GM19455 (cell line): ENCODE measurements at regions not wholly inside any gene's neighbourhood (a gene's known extent, or its start where the extent isn't known, plus 50 kb on each side); places are given as distances from the start of the nearest gene placed in this dataset.
"Not testable (repeated sequence)": the region's sequence is repeated elsewhere in the genome, so short reads cannot be mapped to it uniquely, and the experiment has no call there.

ENCODE experiments used
- ATAC-seq: cut with Tn5 transposase; IDR thresholded peaks from one replicate; pipeline ENCODE4 v1.9.1; 2021; ENCODE audit not compliant: unreplicated experiment

DNA sequence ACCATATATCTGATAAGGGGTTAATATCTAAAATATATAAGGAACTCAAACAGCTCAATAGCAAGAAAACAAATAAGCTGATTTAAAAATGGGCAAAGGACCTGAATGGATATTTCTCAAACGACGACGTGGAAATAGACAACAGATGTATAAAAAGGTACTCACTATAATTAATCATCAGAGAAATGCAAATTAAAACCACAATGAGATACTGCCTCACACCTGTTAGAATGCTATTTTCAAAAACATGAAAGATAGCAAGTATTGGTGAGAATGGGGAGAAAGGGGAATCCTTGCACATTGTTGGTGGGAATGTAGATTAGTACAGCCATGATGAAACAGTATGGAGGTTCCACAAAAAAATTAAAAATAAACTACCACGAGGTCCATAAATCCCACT is 163.2 kb downstream of the DKK1 start:
- ATAC-seq: no peak

DNA sequence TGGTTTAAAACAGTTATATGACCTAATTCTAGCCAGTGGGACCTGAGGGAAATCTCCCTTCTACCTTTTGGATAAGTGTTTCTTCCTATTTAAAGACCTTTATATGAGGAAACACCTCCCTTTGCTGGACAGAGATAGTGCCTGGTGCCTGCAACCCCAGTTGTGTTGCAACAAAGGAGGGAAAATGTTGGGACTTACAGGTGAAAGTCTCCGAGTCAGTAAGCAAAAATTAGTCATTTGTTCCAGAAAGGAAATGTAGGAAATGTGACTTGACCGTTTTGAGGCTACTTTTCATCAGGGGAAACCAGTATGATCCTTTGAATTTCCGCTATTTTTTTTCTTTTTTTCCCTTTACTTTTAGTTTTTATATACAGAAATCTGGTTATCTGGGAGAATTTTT is 165.5 kb downstream of the DKK1 start:
- no peak for ATAC-seq

DNA sequence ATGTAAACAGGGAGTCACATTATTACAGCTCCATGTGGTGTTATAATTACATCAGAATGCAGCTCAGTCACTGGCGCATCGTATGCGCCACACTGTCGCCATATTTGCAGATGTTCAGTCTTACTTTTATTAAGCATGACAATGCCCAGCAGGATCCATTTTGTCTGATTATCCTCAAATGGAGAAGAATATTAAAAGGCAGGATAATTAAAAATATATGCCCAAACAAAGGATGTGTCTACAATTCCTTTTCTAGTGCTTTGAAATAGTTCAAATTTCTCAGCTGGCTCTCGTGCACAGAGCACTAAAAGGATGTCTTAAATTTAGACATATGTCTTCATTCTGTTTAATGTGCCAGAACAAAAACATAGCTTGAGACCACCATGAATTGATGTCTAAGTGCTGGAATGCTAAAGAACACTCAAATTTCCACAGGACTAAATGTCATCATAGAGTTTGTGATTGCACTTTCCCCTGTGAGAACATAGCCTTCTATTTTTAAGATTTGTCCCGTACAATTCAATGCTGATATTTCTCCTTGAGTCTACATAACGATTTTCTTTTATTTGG is 168.0 kb downstream of the DKK1 start:
- no peak for ATAC-seq

DNA sequence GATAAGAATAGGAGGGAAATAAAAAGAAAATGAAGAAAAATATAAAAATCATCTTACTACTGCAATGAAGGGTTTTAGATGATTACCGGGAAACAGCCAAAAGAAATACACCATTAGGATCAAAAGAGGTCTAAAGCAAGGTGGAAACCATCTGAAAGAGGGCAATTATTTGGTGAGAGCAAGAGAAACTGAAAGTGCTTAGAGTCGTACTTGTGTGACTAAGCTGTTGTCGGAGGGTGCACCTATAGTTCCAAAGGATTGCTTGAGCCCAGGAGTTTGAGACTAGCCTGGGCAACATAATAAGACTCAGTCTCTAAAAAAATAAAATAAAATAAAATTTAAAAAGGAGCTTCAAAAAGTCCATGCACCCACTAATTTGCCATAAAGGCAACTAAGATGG is 169.5 kb downstream of the DKK1 start:
- ATAC-seq: no peak

DNA sequence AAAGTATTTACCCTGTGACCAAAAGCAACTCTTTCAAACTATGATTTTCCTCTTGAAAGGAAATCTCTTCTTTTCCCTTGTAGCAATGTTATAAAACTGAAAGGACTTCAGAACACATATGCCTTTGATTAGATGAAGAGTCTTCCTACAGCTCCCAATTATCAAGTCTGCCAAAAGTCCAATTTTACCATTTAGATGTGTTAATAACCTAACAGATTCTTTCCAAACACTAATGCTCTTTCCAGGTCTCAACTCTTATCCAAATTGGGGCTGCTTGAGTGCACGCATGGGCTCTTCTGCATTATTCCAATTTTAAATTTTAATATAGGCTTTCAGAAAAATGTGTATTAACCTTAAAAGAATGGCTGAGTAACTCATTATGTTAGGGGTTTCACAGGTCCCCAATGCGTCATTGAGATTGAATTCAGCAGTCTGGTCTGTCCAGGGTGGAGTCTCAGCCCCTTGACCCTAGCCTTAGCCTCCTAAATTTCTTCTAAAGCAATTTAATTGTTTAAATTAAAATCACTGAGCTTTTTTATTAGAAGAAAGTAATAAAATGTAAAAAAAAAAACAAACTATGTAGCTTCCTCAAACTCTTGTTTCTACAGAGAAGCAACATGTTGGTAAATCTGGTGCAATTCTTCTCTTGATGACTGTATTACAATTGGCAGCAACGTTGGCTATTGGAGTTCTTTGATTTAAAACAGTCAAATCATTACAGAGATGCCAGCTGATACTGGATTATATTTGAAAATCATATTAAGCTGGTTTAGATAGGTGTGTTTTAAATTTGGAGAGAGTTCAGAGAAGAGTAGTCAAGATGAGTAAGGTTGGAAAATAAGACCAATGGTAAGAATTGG is 170.4 kb downstream of the DKK1 start:
- ATAC-seq: no peak

DNA sequence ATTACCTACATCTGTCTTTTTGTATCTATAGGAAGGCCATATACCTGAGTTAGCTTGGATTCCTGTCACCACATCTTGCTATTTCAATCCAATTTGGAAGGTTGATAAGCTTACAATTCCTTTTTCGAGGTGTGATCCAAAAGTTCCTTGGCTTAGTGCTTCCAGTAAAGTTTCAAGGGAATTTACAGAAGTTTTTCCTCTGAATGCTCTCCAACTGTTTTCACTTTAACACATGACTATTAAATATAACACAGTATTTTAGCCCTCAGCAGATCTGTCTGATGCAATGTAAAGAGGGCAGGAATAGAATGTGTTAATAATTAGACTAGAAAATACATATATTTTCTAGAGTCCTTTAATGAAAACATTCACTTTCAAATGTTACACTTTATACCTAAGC is 171.4 kb downstream of the DKK1 start:
- ATAC-seq: no peak

DNA sequence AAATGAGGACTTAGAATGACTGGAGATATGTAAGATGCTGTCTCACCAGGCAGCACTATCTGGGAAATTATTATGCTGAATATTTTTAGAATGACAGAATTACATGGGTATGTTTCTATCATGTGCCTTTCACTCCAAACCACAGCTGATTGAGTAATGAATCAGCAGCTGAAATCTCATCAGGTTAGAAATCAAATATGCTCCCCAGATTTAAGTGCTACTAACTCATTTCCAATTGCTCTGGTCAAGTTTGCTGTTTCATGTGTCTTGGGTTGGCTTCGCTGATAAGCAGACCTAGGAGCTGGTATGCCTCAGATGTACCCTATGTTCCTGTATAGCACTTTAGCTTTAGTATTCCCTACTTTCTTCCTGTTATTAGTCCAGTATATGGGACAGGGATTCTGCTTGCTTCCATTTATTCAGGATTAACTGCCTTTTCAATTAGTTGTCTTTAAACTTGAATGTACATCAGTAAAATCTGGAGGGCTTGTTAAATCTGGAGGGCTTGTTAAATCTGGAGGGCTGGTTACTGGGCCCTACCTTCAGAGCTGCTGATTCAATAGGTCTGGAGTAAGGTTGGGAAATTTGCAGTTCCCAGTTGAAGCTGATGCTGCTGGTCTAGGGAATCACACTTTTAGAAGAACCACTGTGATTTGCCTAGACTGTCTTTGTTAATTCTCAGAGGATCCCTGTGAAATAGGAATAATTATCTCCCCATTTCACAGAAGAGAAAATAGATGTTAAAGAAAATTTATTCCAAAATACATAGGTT is 172.9 kb downstream of the DKK1 start:
- ATAC-seq: no peak

DNA sequence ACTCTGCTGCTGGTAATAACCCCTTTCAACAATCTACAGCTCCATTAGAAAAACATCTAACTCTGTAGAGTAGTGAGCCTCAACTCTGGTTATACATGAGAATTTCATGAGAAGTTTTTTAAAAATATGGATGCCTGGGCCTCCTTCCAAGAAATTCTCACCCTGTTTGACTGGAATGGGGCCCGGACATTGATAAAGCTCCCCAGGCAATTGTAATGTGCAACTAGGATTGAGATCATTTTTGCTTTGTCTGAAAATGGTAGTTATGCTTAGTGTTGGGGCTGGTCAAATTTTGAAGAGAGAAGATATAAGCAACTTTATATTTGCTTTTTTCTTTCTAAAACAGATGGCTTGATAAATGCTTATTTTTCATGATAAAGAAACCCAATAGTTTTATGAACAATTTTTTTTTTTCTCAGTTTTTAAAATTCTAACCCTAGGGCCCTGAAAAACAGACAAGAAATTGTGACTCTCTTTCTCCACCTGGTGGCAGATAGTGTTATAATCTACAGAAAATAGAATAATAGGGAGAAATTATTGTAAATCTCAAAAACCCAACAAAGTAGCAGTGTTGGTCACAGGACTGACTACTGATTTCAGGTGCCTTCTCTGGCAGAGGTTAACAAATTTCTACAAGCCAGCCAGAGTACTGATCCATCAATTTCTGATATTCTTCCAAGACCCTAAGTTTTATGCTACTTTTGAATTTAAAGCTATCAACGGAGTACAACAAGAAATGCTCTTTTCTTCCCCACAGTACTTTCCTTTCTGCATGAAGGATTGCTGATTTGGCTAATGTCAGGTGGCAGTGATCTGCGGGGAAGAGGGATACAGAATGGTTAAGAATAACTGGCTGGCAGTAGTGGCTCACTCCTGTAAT is 174.8 kb downstream of the DKK1 start:
- ATAC-seq: no peak

DNA sequence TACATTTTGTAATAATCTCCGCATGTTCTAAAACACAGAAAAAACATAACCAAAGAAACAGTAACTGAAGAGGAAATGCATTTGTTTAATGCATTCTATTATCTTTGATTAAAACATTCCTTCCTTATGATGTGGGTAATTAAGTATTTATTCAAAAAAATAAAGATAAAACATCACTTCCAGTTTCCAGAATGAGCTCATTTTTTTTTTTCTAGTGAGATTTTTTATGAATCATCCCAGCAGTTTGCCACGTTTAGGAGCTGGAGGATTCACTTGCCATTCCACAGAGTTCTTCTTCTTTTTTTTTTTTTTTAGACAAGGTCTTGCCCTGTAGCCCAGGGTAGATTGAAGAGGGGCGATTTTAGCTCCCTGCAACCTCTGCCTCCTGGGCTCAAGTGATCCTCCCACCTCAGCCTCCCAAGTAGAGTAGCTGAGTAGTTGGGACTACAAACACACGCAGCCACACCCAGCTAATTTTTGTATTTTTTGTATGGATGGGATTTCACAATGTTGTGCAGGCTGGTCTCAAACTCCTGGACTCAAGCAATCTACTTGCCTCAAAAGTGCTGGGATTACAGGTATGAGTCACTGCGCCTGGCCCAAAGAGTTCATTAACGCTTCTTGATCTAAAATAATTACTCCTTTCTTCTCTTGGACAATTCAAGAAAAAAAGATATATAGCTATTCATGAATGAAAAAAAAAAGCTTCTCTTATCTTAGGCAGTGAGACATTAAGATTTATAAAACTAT is 177.3 kb downstream of the DKK1 start:
- no peak for ATAC-seq

DNA sequence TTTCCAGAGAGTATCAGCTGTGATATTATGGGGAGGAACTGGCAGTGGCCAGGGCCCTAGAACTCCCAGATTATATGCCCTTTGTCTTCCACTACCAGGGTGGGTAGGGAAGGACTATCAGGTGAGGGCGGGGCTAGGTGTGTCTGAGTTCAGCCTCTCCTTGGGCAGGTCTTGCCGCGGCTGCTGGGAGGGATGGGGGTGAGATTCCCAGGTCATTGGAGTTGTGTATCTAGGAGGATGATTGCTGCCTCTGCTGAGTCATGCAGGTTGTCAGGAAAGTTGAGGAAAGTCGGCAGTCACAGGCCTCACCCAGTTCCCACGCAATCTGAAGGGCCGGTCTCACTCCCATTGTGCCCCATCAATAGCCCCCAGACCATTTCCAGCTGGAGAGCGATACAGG is 185.2 kb downstream of the DKK1 start:
- ATAC-seq: no peak

DNA sequence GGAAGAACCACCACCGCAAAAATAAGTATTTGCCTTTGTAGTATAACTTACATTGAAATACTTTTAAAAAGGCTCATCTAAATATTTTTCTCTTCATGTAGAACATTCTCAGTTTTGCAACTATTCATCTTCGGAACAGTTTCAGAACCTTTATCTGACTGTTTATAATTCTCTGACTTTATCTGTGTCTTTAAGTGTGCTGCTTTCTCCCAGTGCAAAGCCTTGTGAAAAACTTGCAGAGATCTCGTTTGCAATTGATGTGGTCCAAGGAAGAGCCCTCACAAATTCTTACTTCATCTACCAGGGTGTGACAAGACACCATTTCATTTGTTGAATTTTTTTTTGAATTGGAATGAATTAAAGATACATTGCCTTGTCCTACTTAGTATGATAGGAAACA is 186.4 kb downstream of the DKK1 start:
- no peak for ATAC-seq

DNA sequence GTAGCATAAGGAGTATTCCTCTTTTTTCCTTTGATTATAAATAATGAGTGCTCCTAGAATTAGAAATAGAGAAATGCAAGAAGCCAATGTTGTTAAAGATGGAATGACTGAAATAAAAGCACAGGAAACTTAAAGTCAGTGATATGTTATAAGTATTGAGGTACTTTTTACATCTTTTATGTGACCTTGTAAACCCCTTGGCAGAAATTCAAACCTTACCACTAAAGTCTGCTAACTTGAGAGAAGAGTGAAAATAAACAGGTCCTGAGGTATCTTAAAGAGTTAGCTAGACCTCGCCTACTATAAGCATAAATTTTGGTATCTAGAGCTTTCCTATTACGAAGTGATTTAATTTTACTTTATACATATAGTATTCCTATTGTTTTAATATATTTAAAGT is 188.2 kb downstream of the DKK1 start:
- ATAC-seq: no peak

DNA sequence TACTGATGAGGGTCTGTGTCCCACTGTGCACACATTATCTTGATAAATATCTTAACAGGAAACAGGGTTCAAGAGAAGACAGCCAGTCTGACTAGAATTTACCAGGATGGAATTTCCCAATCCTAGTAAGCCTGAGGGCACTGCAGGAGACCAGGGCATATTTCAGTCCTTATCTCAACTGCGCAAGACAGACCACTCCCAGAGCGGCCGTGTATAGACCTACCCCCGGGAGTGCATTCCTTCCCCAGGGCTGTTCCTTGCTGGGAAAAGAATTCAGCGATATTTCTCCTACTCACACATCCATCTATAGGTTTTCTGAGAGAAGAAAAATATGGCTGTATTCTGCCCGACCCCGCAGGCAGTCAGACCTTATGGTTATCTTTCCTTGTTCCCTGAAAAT is 191.3 kb downstream of the DKK1 start:
- ATAC-seq: not testable (repeated sequence)

DNA sequence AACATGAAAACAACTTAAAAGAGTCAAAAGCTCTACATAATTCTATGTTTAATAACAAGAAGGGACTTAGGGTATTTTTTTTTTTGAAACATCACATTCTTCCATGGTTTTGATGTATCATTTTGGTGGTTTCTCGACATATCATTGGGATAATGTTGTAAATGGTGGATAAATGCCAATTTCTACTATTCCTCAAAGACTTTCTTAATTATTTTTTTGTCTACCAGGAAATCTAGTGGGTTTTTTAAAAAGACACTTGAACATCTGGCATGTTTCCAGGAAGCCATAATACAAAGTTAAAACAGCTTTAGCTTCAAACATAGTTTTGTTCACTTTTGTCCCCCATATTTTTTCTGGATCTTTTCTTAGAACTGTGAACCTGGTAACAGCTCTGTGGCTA is 200.4 kb downstream of the DKK1 start:
- ATAC-seq: no peak

DNA sequence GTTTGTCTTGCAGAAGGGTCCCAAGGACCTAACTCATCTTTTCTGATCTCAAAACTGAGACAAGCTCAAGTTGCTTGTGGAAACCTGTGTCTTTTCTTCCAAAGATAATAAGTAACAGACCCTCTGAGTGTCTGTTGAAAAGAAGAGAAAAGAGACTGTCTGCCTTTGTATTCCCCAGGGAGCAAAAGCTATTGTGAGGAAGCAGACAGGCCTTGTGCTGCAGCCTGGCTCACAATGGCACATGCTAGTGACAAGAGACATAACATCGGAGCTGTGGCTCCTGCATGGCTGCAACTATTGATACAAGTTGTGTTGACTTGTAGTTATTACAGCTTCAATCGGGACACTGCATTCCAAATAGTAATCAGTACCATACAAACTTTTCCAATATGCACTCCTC is 202.9 kb downstream of the DKK1 start:
- ATAC-seq: no peak

DNA sequence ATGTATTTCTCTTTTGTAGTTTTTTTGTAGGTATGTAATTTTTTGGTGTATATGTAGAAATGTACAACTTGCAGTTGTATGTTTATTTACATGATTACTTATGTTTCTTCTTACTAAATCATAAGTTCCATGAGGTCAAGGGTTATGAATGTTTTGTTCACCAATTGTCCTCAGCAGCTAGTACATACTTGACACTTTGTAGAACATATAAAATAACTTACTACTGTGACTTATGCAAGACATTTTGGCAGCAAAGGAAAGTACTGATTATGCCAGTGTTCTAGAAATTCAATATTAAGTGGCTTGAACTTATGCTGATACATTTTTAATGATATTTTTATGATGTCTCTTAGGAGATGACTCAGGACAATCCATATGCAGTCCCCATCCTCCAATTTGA is 209.6 kb downstream of the DKK1 start:
- no peak for ATAC-seq

DNA sequence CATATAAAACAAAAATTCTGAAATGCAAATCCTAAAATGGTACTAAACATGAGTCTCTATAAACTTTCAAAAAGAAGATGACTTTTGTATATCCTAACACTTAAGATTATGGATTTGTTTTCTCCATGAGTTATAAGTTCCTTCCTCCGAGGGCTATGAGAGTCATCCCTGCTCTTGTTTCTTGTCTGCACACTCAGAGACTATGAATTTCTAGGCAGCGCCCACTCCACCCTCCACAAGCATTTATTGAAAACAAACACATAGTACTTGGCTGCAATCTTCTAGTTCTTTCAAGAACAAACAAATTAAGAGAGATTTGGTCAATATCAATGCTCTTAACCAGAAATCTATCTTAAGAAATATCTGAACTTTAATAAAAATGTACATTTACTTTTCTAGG is 211.7 kb downstream of the DKK1 start:
- ATAC-seq: no peak

DNA sequence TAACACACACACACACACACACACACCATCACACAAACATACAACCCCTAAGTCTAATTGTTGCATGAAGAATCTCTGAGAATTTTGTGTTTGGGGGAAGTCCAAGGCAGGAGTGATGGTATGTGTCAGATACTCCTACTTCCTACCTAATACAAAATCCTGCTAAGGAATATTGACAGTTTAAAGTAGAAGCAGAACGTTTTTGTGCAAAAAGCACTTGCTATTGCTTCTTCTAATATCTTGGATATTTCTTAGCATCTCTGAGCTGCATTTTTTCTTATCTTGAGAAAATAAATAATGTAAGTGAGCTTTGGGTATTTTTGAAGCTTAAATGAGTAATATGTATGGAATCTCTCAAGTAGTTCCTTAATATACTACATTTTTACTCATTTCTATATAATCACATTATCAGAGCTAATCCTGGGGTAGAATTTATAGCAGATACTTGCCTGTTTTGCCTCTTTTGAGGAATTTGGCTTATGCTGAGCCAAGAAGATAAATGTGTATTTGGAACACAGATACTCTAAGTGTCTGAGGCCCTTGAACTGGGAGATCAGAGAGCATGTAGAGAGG is 212.3 kb downstream of the DKK1 start:
- no peak for ATAC-seq

DNA sequence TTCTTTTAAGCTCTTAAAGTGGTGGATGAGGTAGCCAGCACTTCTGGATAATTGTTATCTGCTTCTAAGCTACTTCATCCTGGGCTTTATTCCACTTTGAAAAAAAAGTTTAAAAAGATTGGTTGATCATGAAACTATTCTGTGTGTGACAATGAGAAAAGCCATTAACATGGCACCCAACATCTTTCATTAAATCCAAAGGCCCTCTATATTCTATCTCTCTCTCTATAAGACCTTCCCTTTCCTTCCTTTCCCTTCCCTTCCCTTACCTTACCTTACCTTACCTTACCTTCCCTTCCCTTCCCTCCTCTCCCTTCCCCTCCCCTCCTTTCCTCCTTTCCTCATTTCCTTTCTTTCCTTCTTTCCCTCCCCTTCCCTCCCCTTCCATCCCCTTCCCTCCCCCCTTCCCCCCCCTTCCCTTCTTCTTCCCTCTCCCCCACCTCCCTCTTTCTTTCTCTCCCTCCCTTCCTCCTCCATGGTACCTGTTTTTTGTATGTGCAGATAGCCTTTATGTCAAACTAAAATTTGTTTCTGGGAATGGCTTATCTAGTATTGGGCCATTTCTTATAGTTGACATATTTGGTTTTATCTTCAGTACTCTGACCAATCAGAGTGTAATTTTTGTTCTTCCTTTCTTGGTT is 218.7 kb downstream of the DKK1 start:
- ATAC-seq: no peak

DNA sequence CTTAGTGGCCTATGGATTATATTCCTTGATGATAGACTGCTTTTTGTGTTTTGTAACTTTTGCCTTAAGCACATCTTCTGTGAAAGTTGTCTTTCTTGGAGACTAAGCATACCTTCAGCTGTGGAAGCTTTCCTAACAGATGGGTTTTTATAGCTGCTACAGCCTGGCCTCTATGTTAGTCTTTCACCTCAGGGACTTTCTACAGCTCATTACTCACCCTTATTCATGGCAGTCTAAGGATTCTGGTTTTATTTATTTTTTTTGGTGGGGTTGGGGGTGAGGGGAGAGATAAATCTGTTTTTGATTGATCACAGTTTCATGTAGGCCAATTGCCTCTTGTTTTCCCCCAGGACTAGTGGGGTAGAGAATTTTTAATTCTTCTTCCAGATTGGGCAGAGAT is 219.9 kb downstream of the DKK1 start:
- no peak for ATAC-seq
